ENCODE measurements at regions not wholly inside any gene's neighbourhood (a gene's known extent, or its start where the extent isn't known, plus 50 kb on each side); places are given as distances from the start of the nearest gene placed in this dataset.

- TF ChIP-seq POLR2A (IDR thresholded peaks at IDR 0.05) (no peak), CTCF (IDR thresholded peaks at IDR 0.05) (no peak)
Observed at GRCh38 chr1:157442065-157442464, 110.2 kb downstream of the FCRL5 start.

Data from prostate gland (tissue), 2 donors.